Activated naive CD4-positive, alpha-beta T cell treated with anti-CD3 and anti-CD28 coated beads for 36 hours (primary cell): ENCODE measurements at regions not wholly inside any gene's neighbourhood (a gene's known extent, or its start where the extent isn't known, plus 50 kb on each side); places are given as distances from the start of the nearest gene placed in this dataset.
A peak's percentile ranks its signal among the peaks of the same experiment; 100 is the strongest.

ENCODE experiments used
- CTCF ChIA-PET: fragments of 350-600 bp; sonication (Branson Sonifier 250); formaldehyde crosslinking; loops from one replicate; lab custom pipeline; 2021; ENCODE audit warnings: antibody characterized with exemption; lab: Charles Lee
- DNase-seq: peaks from one replicate; pipeline ENCODE4 v3.0.0-alpha.2; 2020
- H3K27ac Mint-ChIP-seq: one replicate; pipeline ENCODE4 v1.8.0; 2021; ENCODE audit warnings: mild to moderate bottlenecking, mixed read lengths
- H3K27me3 Mint-ChIP-seq: one replicate; pipeline ENCODE4 v1.8.0; 2021; ENCODE audit warnings: low read depth, mixed read lengths
- H3K36me3 Mint-ChIP-seq: one replicate; pipeline ENCODE4 v1.8.0; 2021; ENCODE audit warnings: low read depth, mixed read lengths
- H3K4me1 Mint-ChIP-seq: one replicate; pipeline ENCODE4 v1.8.0; 2021; ENCODE audit warnings: low read depth, mixed read lengths
- H3K4me3 Mint-ChIP-seq: one replicate; pipeline ENCODE4 v1.8.0; 2021; ENCODE audit warnings: mild to moderate bottlenecking, moderate library complexity, mixed read lengths
- H3K9me3 Mint-ChIP-seq: one replicate; pipeline ENCODE4 v1.8.0; 2021; ENCODE audit warnings: mixed read lengths
- intact Hi-C: fragments of 100-400 bp; cut with micrococcal nuclease; formaldehyde crosslinking; loops from one replicate; pipeline ENCODE4 v1.15.1; 2023

DNA sequence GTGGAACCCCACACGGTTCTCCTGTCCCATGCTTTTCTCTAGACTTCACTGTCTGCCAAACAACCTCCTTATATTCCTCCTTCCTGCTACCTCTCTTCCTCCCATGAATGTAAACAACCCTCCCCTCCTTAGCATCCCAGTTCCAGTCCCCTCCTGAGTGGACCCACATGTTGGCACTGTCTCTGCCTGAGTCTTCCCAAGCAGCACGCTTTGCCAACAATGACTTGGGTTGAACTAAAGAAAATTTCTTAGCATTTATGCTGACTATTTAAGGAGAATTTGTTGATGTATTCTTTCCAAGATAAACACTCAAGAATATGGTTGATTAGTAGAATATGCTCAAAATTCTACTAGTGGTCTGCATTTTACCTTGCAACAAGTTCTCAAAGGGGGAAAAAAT, 338.0 kb downstream of the TNS1 start:
- peaks cover 24% of the 10 kb centered on the region for H3K4me1 Mint-ChIP-seq
- CTCF ChIA-PET: interaction anchor here (1.0 kb wide), 1 partner anchor 109 kb away, joined by 3 read pairs; no protein-coding TSS in a partner anchor

DNA sequence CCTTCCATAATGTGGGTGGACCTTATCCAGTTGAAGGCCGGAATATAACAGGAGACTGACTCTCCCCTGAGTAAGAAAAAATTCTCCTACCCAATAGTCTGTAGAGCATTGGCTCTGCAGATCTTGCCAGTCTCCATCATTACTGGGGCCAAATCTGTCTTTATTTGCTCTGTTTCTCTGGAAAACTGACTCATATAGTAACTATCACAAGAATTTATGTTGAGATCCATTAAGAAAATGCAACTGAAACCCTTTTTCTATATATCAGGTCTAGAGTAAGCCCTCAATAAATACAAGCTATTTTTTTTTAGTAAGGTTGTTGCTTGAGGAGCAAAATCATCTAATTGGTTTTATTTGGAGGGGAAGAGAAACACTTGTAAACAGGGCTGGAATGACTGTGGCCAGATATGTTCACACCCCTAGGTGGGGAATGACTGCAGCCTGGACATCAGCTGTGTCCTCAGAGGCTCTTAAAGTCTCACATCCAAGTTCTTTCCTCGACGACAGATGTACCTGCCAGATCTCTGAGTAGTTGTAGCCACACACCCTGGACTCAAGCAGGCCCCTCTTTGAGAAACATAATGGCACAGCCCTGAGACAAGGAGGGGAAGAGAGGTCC, 339.7 kb downstream of the TNS1 start:
- Mint-ChIP-seq H3K27me3 (peaks cover 4% of the 10 kb centered on the region), H3K4me3 (no peak overlapping the region), H3K36me3 (no peaks in the 10 kb centered on the region), H3K27ac (no peak overlapping the region), H3K4me1 (peaks cover 24% of the 10 kb centered on the region), H3K9me3 (peaks cover 1% of the 10 kb centered on the region)
- intact Hi-C loops: no loop called here
- no peak for DNase-seq
- CTCF ChIA-PET: interaction anchor here (1.2 to 2.2 kb wide), 2 partner anchors 12 to 50 kb away, joined by 3 to 7 read pairs; no protein-coding TSS in a partner anchor

More for the DNA sequence above, 338.0 kb downstream of the TNS1 start:
- no peaks in the 10 kb centered on the region for H3K36me3 Mint-ChIP-seq
- intact Hi-C loops: no loop called here
- peaks cover 1% of the 10 kb centered on the region for H3K9me3 Mint-ChIP-seq
- peaks cover 4% of the 10 kb centered on the region for H3K27me3 Mint-ChIP-seq
- H3K4me3 Mint-ChIP-seq: no peak overlapping the region
- no peak for DNase-seq
- no peak overlapping the region for H3K27ac Mint-ChIP-seq

DNA sequence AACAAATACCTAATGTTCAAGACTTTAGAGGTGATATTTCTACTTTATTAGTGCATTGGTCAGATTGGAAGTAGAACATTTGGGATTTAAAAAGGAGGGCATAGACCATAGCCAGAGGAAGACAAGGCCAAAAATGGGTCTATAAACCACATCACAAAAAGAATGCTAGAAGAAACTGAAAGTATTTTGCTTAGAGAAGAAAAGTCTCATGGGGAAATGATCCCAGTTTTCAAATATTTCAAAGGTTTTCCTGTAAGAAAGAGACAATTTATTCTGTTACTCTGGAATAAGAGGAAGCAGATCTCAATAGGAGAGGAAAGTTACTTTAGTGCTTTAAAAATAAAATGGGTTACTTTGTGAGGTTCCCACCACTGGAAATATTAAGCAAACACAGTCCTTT, 341.4 kb downstream of the TNS1 start:
- Mint-ChIP-seq H3K36me3 (no peaks in the 10 kb centered on the region), H3K4me1 (peaks cover 19% of the 10 kb centered on the region), H3K27me3 (peaks cover 4% of the 10 kb centered on the region), H3K9me3 (peaks cover 1% of the 10 kb centered on the region), H3K27ac (no peak overlapping the region), H3K4me3 (no peak overlapping the region)
- intact Hi-C loops: no loop called here
- no peak for DNase-seq
- CTCF ChIA-PET: interaction anchor here (2.2 kb wide), 1 partner anchor 10 kb away, joined by 7 read pairs; no protein-coding TSS in a partner anchor

DNA sequence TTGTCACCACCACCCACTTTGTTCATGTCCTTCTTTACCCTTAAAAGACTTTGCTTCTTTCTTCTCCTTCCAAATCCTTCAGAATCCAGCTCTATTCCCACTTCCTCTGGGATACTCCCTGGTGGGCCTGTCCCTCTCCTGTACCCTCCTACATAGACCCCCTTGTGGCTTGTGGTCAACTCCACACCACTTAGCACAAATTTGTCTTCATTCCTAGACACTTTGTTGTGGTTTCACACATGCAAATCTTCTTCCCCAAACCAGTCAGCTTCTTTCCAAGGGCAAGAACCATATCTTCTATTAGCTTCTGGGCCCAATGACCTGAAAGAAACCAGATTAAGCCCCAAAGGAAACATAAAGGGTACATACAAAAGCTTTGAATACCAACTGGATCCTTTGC, 342.4 kb downstream of the TNS1 start:
- Mint-ChIP-seq H3K4me1 (peaks cover 13% of the 10 kb centered on the region), H3K9me3 (peaks cover 1% of the 10 kb centered on the region), H3K27ac (no peak overlapping the region), H3K36me3 (no peaks in the 10 kb centered on the region), H3K4me3 (no peak overlapping the region), H3K27me3 (peaks cover 2% of the 10 kb centered on the region)
- intact Hi-C loops: no loop called here
- no peak for DNase-seq
- CTCF ChIA-PET: interaction anchor here (1.0 kb wide), 1 partner anchor 10 kb away, joined by 4 read pairs; no protein-coding TSS in a partner anchor

DNA sequence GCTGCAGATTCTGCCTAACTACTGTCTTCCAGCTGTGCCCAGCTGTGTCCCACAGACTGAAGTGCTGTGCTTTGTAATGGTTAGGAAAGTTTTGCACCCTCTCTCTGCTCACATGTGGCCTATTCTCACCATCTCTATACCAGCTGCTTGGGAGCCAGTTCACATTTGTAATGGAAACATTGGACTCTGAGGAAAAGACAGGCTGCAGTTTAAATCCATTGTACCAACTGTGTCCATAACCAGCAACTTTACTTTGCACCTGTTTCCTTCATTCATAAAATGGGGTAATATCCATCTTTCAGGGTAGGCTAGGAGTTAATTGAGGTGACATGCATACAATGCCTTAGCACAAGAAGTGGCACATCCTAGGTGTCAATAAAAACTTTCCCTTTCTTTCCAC, 344.0 kb downstream of the TNS1 start:
- Mint-ChIP-seq H3K36me3 (no peaks in the 10 kb centered on the region), H3K9me3 (no peaks in the 10 kb centered on the region), H3K27ac (no peak overlapping the region), H3K4me3 (no peak overlapping the region), H3K4me1 (peaks cover 13% of the 10 kb centered on the region), H3K27me3 (no peaks in the 10 kb centered on the region)
- CTCF ChIA-PET: no interaction called here
- DNase-seq: no peak
- intact Hi-C loops: no loop called here

DNA sequence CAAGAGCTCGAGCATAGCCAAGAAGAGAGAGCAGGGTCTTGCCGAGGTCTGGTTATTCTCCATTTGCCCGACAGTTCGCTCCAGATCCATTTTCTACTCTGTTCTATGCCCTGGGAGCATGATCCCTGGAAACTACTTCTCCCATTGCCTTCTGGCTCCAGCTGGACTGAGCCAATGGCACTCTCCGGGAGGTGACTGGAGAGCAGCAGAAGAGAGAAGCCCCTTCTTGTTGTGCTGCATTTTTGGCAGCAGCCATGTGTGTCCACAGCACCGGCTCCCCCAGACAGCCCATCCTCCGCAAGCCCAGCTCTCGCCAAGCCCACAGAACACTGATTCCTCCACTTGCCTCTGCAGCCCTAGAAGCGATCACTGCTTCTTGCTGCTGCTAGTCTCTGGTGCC, 345.5 kb downstream of the TNS1 start:
- DNase-seq: no peak
- no peaks in the 10 kb centered on the region for H3K27me3 Mint-ChIP-seq
- intact Hi-C loops: no loop called here
- H3K36me3 Mint-ChIP-seq: no peaks in the 10 kb centered on the region
- no peak overlapping the region for H3K27ac Mint-ChIP-seq
- no peaks in the 10 kb centered on the region for H3K9me3 Mint-ChIP-seq
- CTCF ChIA-PET: no interaction called here
- no peak overlapping the region for H3K4me3 Mint-ChIP-seq
- H3K4me1 Mint-ChIP-seq: peaks cover 8% of the 10 kb centered on the region

DNA sequence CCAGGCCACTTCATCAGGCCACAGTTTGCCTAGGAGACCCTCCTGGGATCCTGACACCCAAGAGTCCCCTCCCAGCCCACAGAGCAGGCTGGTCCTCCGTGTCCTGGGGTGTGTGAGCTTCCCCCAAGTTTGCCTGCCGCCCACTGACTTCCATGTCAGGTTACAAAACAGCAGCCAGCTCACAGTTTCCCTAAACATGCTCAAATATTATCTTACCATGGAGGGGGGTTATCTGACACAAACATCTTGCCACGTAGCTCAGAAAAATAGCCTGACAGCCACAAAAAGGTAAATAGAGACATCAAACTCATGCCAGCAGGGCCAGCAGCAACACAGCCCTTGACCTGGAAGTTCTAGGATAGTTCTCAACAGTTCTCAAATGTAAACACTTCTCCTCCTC, 346.5 kb downstream of the TNS1 start:
- intact Hi-C loops: no loop called here
- no peaks in the 10 kb centered on the region for H3K27me3 Mint-ChIP-seq
- CTCF ChIA-PET: interaction anchor here (0.7 to 1.5 kb wide), 2 partner anchors 57 to 1143 kb away, joined by 3 to 9 read pairs; no protein-coding TSS in a partner anchor
- H3K36me3 Mint-ChIP-seq: no peaks in the 10 kb centered on the region
- H3K4me3 Mint-ChIP-seq: no peak overlapping the region
- H3K4me1 Mint-ChIP-seq: peaks cover 6% of the 10 kb centered on the region
- H3K27ac Mint-ChIP-seq: no peak overlapping the region
- DNase-seq: no peak
- no peaks in the 10 kb centered on the region for H3K9me3 Mint-ChIP-seq

DNA sequence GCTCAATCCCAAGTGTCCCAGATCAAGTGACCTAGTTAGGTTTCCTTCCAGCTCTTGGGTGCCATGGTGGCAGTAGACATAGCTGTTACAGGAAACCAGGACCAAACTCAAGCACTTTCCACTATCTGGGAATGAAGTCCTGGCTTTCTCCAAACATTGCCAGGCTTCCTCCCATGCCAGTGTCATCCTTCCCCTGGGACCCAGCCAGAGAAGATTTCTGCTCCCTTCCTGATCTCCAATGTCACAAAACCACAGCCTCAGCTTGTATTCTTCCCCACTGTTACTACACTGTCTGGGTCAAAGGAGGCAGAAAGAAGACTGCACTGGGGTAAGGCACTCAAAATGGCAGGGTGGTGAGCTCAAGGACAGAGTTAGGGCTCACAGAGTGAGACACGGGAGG, 347.1 kb downstream of the TNS1 start:
- DNase-seq: no peak
- CTCF ChIA-PET: interaction anchor here (0.6 to 1.5 kb wide), 4 partner anchors 8 to 1143 kb away, joined by 3 to 9 read pairs (median 4); no protein-coding TSS in a partner anchor
- no peak overlapping the region for H3K4me3 Mint-ChIP-seq
- H3K27me3 Mint-ChIP-seq: no peaks in the 10 kb centered on the region
- H3K9me3 Mint-ChIP-seq: no peaks in the 10 kb centered on the region
- intact Hi-C loops: no loop called here
- no peak overlapping the region for H3K27ac Mint-ChIP-seq
- H3K4me1 Mint-ChIP-seq: peaks cover 4% of the 10 kb centered on the region
- no peaks in the 10 kb centered on the region for H3K36me3 Mint-ChIP-seq

DNA sequence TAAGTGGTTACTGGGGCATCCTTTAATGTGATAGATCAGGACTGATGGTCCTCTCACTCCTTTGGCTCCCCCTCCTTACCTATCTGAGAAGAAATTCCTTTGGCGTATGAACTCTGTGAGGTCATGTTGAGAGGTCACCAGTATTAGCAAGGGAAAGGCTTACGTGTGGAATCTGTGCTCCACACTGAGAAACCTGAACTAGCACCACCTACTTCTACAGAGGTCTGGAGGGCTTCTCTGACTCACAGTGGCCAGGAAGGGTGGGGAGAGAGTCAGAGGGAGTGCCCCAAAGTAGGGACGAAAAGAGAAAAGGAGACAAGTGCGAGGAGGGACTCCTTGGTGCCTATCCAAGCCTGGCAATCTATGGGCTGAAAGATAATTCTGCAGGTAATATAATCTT, 348.6 kb downstream of the TNS1 start:
- H3K4me1 Mint-ChIP-seq: no peaks in the 10 kb centered on the region
- DNase-seq: no peak
- intact Hi-C loops: no loop called here
- CTCF ChIA-PET: no interaction called here
- no peaks in the 10 kb centered on the region for H3K9me3 Mint-ChIP-seq
- no peaks in the 10 kb centered on the region for H3K36me3 Mint-ChIP-seq
- H3K27ac Mint-ChIP-seq: no peak overlapping the region
- H3K27me3 Mint-ChIP-seq: no peaks in the 10 kb centered on the region
- no peak overlapping the region for H3K4me3 Mint-ChIP-seq

DNA sequence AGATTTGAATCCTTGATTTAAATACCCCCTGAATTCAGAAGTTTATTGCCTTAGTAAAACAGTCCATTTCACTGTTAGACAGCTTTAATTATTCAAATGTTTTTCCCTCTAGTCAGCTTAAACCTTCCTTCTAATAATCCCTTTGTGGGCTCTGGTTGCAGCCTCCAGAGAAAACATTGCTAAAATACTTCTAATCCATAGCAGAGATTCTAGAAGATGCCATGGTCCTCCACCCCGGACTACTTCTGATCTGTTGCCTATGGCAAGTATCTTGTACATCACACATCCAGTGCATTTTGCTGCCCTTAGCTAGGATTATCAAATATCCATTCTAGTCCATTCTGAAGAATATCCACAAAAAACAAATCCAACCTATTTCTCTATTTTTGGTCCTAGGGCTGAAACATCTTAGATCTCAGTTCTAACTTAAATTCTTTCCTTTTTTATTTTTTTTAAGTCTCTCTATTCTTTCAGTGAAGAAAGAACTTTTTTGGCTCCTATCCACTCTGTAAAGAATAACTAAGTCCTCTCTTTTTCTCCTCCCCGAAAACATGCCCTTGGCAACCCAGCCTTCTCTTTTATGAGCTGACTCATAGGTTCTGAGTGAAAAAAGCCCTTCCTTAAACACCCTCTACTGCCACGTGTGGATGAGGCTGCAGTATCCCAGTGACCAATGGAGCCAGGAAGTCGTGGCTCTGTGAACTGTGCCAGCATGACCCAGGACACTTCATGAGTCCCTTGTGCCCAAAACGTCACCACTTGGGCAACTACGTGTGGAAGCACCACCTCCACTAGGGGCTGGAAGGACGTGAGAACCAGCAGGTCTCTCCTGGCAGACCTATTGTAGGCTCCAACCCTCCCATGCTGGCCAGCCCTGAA, 349.8 kb downstream of the TNS1 start:
- Mint-ChIP-seq H3K4me3 (no peak overlapping the region), H3K4me1 (no peaks in the 10 kb centered on the region), H3K27me3 (no peaks in the 10 kb centered on the region), H3K27ac (no peak overlapping the region), H3K9me3 (no peaks in the 10 kb centered on the region), H3K36me3 (no peaks in the 10 kb centered on the region)
- intact Hi-C loops: no loop called here
- no peak for DNase-seq
- CTCF ChIA-PET: interaction anchor here (0.7 to 4.1 kb wide), 5 partner anchors 20 to 341 kb away, joined by 3 to 40 read pairs (median 3); no protein-coding TSS in a partner anchor

DNA sequence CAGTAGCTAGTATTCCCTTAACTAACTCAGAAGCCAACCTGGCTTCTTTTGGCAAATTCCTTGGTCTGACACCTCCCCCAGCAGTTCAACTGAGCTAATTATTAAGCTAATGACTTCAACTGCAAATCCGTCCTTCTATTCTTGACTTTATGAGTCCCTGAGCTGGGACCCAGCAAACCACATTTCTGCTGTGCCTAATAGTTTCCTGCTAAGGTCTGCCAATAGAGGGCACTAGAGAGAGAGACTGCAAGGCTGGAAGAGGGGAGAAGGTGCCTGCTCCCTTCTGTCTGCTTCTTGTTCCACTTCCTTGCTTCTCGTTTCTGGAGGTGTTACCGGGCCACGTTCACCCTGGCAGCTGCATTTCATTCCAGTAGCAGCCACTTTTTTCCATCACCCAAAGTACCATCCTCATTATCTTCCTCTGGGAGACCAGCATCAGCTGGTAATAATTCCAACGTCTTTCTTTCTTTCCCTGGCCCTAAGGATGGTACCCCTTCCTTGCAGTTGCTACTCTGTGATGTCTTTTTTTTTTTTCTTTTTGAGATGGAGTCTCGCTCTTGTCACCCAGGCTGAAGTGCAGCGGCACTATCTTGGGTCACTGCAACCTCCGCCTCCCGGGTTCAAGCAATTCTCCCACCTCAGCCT, 352.0 kb downstream of the TNS1 start:
- Mint-ChIP-seq H3K27ac (no peak overlapping the region), H3K4me1 (no peaks in the 10 kb centered on the region), H3K9me3 (no peaks in the 10 kb centered on the region), H3K36me3 (no peaks in the 10 kb centered on the region), H3K4me3 (no peak overlapping the region), H3K27me3 (no peaks in the 10 kb centered on the region)
- DNase-seq: peak; percentile 42
- intact Hi-C loops: loop anchor here (1.0 kb wide), 2 partner anchors 62 to 105 kb away; no protein-coding TSS in a partner anchor
- CTCF ChIA-PET: interaction anchor here (0.6 to 4.1 kb wide), 27 partner anchors 10 to 962 kb away, joined by 3 to 40 read pairs (median 4); no protein-coding TSS in a partner anchor

DNA sequence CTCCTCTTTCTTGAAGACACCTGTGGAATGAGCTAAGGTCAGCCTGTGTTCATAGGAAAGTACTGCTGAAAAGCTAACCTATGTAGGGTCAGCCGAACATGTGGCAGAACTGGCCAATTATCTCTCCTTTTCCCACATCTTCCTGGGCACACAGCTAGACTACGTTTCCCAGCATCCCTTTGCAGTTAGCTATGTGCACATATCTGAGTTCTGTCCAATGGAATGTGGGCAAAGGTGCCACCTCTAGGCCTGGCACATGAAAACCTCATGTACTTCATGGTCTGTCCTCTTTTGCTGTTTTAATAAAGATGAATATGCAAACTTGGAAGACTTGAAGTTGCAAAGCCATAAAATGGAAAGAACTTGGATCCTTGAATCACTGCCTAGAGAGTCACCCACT, 352.6 kb downstream of the TNS1 start:
- CTCF ChIA-PET: interaction anchor here (0.6 to 4.1 kb wide), 23 partner anchors 10 to 961 kb away, joined by 3 to 40 read pairs (median 4); no protein-coding TSS in a partner anchor
- H3K36me3 Mint-ChIP-seq: no peaks in the 10 kb centered on the region
- no peaks in the 10 kb centered on the region for H3K4me1 Mint-ChIP-seq
- no peak overlapping the region for H3K4me3 Mint-ChIP-seq
- H3K27ac Mint-ChIP-seq: no peak overlapping the region
- H3K9me3 Mint-ChIP-seq: no peaks in the 10 kb centered on the region
- DNase-seq: no peak
- H3K27me3 Mint-ChIP-seq: no peaks in the 10 kb centered on the region
- intact Hi-C loops: loop anchor here (1.0 kb wide), 2 partner anchors 63 to 106 kb away; no protein-coding TSS in a partner anchor
